ENCODE measurements at regions not wholly inside any gene's neighbourhood (a gene's known extent, or its start where the extent isn't known, plus 50 kb on each side); places are given as distances from the start of the nearest gene placed in this dataset.
A peak's percentile ranks its signal among the peaks of the same experiment; 100 is the strongest.
"Not testable (repeated sequence)": the region's sequence is repeated elsewhere in the genome, so short reads cannot be mapped to it uniquely, and the experiment has no call there.

DNA sequence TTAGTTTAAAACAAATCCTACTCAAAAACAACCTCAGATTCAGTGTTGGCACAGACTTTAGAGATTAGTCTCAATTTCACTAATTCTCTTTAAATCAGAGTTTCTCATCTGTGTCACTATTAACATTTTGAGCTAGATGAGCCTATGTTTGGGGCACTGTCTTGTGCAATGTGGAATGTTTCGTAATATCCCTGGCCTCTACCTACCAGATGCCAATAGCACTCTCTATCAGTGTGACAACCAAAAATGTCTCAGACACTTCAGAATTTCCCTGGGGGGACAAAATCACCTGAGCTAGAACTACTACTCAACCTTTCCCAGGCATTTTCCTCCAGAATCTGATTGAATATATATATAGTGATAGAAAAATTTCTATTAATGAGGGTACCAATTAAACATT, 465.2 kb upstream of the RGMB start:
- DNase-seq (ENCODE audit: low spot score) = peak; percentile 40

DNA sequence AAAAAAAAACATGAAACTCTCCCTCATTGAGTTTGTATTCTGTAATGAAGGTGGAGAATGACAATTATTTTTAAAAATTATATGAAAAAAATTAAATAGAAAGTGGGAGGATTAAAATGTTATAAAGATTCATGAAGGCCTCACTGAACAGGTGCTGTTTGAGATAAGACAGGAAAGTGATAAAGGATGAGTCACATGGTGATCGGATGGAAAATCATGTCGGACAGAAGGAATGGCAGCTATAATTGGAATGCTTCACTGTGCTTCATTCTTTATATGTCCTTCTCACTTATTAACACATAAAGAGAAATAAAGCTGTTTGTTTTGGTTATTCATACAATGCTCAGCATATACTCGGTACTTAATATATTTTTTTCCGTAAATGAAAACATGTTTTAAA, 464.5 kb upstream of the RGMB start:
- DNase-seq (ENCODE audit: low spot score) = peak; percentile 95

DNA sequence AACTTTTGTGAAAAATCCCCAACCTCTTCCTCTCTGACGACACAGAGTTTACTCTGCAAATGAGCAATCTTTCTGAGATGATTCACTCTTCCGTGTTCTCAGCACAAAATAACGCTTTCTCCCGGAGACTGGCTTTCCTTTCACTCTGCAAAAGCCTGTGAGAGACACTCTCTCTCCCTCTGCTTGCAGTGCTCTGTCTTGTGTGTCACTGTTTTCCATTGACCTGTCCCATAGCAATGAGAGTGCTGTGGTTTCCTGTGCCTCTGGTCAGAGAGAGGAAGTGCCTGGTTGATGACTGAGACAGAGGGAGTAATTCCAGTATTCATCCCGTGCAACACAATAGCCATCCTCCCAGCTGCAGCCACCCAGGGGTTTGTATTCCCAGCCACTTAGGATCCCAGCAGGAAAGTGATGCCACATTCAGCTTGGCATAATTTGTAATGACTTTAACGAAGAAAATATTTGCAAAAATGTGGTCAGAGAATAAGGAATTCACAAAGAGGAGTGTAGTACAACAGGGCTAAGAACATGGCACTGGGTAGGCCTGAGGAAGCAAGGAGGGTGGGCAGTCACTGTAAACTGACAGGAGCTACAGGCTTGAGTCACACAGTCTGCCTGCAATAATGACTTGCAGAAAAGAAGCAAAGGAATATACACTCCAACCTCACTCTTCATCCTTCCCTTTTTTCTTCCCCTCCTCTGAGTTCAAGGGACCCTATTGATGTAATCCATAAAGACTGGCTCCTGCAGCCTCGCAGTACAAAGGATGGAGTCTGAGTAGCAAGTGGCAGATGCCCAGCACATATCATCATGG, 463.5 kb upstream of the RGMB start:
- peak; percentile 100 for DNase-seq (ENCODE audit: low spot score)

DNA sequence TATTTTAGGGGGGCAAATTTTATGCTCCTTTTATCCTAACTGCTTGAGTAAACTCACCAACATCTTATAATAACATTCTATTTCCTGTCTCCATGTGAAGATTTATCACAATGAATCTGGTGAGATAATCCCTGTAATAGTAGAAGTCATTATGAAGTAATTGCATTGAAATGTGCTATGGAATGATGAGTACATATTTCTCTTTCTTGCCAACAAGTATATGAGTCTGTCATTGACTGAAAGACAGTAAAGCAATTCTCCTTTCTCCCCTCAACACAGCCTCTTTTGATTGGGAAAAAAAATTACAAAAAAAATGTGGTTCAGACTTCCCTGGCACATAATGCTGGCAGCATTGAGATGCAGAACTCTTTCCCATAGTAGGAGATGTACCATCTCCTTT, 459.2 kb upstream of the RGMB start:
- peak; percentile 100 for DNase-seq (ENCODE audit: low spot score)

DNA sequence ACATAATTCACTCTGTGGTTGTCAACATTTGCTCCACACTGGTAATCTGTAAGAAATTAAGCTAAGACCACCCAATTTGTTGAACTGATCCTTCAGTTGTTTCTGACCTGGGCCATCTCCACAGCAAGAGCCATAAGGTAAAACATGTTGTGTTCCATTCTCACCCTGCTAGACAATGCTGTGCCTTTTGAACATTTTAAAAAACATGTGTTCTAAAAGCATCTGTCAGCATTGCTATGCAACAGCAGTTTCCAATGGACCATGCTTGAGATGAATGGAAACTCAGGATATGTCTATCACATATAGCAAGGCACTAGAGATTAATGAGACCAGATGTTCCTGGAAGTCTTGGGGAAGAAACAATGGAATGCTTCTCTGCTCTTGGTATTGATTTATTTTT, 455.1 kb upstream of the RGMB start:
- no peak for DNase-seq (ENCODE audit: low spot score)

DNA sequence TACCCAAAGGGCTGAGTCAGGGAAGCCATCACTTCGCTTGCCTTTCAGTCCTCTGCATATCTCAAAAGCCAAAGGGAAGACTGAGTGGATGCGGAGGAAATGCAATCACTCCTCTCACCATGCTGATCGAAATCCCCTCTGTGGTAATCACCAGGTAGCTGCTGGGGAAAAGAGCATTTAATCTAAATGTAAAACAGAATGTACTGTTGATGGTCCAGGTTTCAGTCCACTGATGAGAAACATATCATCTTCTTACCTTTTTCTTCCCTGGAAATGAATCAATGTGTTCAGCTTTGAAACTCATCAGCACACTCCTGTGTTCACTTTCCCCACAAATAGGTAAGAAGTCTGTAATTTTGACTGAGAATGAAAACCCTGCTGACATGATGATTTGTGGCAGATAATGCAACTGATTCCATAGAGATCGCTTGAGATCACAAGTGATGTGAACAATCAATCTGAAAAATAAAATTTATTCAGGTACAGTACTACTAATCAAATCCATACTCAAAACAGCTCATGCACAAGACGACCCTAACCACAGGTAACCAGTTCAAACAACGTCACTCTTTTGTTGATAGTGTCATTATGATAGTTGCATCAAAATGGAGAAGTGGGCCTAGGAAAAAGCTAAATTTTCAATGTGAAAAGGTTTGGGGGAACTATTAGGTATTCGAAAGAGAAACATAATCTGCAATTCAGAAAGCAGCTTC, 454.0 kb upstream of the RGMB start:
- no peak for DNase-seq (ENCODE audit: low spot score)

DNA sequence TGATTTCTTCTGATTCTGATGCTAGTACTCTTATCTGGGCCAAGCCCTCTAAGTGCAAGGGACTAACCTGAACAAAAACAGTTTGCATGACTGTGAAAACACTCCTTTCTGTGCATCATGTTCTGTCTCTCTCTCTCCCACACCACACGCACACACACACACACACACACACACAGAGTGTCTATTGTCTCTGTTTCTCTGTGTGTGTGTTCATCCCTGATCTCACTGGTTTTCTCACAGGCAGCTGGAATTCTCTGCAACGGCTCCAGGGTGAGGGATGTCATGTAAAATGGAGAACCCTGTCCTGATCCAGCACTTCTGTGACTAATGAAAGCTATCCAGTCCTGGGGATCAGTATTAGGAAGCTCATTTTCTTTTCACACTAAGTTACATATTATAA, 453.1 kb upstream of the RGMB start:
- DNase-seq (ENCODE audit: low spot score) = no peak

DNA sequence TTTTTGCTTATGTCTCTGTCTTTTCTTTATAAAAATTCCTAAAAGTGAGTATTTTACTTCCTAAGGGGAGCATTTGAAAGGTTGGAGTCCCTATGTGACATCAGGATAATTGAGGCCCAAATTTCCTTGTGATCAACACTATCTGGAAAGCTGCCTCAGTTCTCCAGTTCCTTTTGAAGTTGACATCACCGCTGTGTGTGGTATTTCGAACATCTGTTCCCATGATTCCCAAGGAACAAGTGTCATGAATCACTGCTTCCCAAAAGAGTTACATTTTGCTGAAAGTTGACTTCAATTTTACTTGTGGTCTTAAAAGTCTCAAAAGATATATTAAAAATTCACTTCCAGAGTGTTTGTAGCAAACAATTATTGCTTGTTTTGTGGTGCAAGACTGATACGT, 452.1 kb upstream of the RGMB start:
- no peak for DNase-seq (ENCODE audit: low spot score)

DNA sequence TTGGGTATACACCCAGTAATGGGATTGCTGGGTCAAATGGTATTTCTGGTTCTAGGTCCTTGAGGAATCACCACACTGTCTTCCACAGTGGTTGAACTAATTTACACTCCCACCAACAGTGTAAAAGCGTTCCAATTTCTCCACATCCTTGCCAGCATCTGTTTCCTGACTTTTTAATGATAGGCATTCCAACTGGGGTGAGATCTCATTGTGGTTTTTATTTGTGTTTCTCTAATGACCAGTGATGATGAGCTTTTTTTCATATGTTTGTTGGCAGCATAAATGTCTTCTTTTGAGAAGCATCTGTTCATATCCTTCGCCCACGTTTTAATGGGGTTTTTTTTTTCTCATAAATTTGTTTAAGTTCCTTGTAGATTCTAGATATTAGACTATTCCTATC, 448.3 kb upstream of the RGMB start:
- DNase-seq (ENCODE audit: low spot score) = not testable (repeated sequence)

DNA sequence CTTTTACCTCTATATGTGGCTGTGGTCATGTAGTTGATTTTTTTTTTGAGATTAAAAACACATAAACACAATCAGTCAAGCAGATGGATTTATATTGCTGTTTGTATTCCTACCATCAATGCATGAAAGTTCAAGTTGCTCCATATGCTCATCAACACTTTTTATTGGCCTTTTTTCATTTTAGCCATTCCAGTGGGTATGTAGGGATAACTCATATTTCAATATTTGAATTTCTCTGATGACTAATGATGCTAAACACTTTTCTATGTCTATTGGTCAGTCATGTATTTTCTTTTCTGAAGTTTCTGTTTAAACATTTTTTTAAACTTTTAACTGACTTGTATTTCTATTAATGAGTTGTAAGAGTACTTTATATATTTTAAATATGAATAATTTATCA, 445.4 kb upstream of the RGMB start:
- DNase-seq (ENCODE audit: low spot score) = no peak

DNA sequence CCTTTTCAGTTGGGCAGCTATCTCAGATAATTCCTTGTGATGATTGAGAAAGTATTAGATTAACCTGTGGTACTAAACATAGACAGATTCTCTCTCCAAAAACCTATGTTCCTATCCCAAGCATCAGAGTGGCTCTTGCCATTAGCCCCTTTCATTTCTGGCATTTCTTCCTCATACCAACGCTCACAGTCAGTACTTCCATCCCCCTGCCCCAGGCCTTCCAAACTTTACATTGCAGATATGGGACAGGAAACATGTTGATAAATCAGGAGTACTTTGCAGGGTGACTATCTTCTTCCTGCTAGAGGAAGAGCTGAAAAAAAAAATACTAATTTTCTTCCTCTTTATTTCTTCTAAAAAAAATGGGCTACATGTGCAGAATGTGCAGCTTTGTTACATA, 442.6 kb upstream of the RGMB start:
- no peak for DNase-seq (ENCODE audit: low spot score)

DNA sequence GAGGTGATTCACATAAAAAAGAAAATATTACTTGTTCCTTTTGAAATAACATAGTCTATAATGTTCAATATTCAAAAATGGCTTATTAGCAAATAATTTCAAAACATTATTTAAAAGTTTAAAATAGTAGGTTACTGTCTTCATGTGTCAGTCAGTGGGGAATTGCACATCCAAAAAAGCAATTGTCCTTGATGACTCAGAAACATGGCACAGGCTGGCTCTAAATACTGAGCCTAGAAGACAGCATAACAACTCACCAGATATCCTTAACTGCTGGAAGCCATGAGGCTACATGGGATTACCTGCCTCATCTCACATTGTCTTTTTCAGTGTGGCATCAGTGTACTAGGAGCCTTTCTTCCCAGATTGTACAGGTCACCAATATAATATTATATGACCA, 439.5 kb upstream of the RGMB start:
- DNase-seq (ENCODE audit: low spot score) = no peak

DNA sequence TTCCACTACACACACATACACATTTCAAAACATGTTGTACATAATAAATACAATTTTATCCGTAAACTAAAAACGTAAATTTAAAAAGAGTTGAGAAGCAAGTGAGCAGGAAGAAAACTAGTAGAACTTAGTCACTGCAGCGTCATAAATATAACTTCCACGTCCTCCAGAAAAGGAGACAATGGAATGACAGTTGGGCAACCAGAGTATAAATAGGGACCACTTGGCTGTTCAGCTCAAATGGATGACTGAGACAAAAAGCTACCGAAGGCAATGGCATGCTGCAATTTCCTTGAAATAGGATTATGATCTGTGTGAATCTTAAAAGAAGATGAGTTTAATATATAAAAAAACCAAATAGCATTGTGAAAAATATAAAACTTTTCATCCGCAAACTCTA, 438.5 kb upstream of the RGMB start:
- no peak for DNase-seq (ENCODE audit: low spot score)

DNA sequence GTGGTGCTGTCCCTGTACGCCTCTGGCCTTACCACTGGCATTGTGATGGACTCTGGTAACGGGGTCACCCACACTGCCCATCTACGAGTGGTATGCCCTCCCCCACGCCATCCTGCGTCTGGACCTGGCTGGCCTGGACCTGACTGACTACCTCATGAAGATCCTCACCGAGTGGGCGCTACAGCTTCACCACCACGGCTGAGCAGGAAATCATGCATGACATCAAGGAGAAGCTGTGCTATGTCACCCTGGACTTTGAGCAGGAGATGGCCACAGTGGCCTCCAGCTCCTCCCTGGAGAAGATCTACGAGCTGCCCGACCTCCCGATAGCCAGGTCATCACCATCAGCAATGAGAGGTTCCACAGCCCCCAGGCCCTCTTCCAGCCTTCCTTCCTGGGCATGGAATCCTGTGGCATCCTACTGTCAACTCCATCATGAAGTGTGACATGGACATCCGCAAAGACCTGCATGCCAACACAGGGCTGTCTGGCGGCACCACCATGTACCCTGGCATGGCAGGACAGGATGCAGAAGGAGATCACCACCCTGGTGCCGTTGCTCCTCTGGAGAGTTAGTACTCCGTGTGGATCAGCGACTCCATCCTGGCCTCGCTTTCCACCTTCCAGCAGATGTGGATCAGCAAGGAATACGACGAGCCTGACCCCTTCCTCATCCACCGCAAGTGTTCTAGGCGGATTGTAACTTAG, 434.2 kb upstream of the RGMB start:
- no peak for DNase-seq (ENCODE audit: low spot score)

DNA sequence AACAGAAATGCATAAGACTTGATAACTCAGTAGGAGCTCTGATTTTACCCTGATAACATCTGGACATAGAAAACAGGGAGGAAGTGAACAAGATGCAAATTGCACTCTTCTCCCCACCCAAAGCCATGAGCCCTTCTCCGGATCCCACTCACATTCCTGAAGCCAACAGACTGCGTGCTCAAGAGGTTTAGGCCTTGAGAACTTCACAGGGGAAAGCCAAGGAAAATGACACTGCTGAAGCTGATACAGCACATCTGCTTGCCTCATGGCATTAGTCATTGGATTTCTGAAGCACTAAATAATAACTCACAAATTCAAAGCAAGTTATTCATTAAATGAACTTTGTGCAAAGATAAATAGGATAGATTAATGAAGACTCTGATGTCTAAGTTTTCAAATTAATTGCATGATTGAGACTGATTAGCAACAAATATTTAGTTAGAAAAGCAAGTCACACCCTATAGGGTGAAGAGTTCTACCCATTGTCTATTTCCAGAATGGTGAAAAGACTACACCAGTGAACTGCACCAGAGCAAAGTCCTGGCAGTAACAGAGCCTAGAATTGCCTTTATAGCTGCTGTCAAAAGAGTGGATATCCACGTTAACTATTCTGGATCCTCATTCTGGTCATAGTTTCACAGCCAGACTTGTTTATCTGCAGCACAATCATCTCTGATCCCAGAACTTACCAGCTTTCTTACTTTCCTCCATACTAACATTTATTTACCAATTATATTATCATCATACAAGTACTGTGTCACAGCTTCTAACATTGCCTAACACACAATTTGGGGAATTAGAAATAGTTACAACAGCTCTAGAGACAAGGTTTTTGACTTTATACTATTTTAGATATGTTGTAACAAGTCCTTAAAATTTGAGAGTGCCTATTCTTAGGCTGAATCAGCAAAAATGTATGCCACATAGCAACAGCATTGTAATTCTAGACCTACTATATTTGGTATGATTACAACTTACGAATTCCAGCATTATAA, 432.1 kb upstream of the RGMB start:
- no peak for DNase-seq (ENCODE audit: low spot score)

DNA sequence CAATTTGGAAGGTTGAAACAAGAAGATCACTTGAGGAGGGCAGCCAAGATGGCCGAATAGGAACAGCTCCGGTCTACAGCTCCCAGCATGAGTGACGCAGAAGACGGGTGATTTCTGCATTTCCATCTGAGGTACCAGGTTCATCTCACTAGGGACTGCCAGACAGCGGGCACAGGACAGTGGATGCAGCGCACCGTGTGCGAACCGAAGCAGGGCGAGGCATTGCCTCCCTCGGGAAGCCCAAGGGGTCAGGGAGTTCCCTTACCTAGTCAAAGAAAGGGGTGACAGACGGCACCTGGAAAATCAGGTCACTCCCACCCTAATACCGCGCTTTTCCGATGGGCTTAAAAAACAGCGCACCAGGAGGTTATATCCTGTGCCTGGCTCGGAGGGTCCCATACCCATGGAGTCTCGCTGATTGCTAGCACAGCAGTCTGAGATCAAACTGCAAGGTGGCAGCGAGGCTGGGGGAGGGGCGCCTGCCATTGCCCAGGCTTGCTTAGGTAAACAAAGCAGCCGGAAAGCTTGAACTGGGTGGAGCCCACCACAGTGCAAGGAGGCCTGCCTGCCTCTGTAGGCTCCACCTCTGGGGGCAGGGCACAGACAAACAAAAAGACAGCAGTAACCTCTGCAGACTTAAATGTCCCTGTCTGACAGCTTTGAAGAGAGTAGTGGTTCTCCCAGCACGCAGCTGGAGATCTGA, 430.4 kb upstream of the RGMB start:
- not testable (repeated sequence) for DNase-seq (ENCODE audit: low spot score)

DNA sequence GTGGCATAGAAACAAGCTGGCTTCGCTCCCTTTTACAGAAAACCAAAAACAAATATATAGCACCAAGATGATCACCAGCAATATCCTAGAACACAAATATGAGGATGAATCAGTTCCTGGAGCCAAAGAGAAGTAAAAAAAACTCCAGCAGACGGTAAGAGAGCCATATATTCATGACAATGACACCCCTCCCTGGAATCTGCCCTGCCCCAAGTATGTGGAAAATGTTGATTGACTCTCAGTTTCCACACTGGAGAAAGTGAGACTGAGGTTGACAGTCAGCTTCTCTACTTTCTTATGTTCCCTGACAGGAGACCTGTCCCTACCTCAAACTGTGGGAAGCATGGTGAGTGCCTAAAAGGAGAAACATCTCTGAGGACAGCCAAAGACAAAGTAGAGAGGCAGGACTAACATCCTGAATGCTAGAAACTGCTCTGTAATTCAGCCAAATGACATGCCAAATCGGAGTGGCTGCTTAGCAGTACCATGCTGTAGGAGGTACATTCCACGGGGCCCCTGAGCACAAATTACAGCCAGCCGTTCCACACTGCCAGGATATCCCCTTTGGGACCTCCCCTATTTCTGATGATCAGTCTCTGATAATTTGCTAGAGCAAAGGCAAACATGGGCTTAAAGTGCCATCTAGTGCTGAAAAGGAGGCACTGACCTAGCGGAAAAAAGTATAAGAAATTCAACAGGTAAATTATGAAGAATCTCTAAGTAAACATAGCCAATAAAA, 424.0 kb upstream of the RGMB start:
- DNase-seq (ENCODE audit: low spot score) = peak; percentile 82

DNA sequence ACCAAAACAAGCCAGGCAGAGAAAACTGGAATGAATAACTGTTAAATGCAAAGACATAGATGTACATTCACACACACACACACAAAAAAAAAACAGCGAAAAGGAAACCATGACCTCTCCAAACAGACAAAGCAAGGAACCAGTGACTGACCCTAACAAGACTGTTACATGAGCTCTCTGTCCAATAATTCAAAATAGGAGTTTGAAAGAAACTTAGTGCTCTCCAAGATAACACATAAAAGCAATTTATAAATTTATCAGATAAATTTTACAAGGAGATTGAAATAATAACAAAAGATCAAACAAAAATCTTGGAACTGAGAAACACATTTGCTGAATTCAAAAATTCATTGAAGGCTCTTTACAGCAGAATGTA, 423.5 kb upstream of the RGMB start:
- DNase-seq (ENCODE audit: low spot score) = no peak

DNA sequence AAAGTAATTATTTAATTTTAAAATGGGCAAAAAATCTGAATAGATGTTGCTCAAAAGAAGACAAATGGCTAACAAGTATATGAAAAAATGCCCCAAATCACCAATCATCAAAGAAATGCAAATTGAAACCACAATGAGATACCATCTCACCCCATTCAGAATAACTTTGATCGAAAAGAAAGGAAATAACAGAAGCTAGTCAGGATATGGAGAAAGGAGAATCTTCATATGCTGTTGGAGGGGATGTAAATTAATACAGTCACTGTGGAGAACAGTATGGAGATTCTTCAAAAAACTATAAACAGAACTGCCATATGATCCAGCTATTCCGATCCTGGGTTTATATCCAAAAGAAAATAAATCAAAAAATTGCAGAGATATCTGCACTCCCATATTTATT, 418.5 kb upstream of the RGMB start:
- no peak for DNase-seq (ENCODE audit: low spot score)

DNA sequence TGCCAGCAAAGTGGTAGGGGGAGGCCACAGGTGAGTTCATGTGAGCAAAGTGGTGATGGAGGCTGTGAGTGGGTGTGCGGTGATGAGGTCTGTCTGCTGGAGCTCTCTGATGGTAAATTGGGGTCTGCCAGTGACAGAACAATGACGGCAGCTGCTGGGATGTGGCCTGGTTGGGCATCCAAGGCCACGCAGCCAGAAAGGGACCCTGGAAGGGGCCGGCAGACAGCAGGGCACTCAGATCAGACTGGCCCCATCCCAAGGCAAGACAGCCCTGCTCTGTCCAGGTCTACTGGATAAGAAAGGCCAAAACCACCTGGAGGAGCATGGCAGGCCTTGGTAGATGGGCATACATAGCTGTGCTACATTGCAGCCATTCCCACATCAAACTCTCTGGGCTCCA, 412.9 kb upstream of the RGMB start:
- no peak for DNase-seq (ENCODE audit: low spot score)

DNA sequence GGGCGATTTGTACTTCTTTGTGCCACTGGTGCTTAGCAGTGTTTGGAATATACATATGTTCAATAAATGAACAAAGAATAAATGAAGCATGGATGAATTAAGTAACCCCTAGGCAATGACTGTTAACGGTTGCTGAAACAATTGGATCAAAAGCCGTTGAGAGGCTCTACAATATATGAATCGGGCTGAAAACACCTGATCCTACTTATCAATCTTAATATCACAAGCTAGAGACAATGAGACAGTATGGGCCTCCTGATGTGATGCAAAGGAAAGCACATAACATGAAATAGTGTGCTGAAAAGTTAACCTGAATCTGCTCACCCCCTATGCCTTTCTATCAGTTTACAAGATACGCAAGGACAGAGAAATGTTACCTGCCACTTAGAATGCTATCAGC, 410.3 kb upstream of the RGMB start:
- no peak for DNase-seq (ENCODE audit: low spot score)

Measured in RKO (cell line).